RWPE2 (cell line): ENCODE measurements at regions not wholly inside any gene's neighbourhood (a gene's known extent, or its start where the extent isn't known, plus 50 kb on each side); places are given as distances from the start of the nearest gene placed in this dataset.

ENCODE experiments used
- ATAC-seq: fragments of 200-7000 bp; cut with Tn5 transposase; 3 replicates; pipeline ENCODE4 v1.9.1; 2021; ENCODE audit warnings: low read depth
- DNase-seq: peaks from one replicate; pipeline ENCODE4 v3.0.0-alpha.2; 2020; ENCODE audit warnings: low spot score
- H3K27ac ChIP-seq: fragments of 450-650 bp; 2 replicates; pipeline ENCODE4 v1.5.1; 2017; ENCODE audit warnings: mild to moderate bottlenecking; ENCODE audit not compliant: poor library complexity, severe bottlenecking
- H3K27me3 ChIP-seq: fragments of 250-450 bp; sonication (Bioruptor Pico); 2 replicates; pipeline ENCODE4 v1.5.1; 2021; ENCODE audit warnings: mild to moderate bottlenecking, moderate library complexity; ENCODE audit not compliant: insufficient read depth, poor library complexity, severe bottlenecking
- H3K36me3 ChIP-seq: fragments of 250-450 bp; sonication (Bioruptor Pico); 2 replicates; pipeline ENCODE4 v1.5.1; 2020; ENCODE audit warnings: low read depth, mild to moderate bottlenecking, moderate library complexity
- H3K4me1 ChIP-seq: fragments of 250-450 bp; sonication (Bioruptor Pico); 2 replicates; pipeline ENCODE4 v1.5.1; 2021; ENCODE audit warnings: mild to moderate bottlenecking, moderate library complexity; ENCODE audit not compliant: insufficient read depth, poor library complexity, severe bottlenecking
- H3K4me3 ChIP-seq: fragments of 250-450 bp; sonication (Bioruptor Pico); 2 replicates; pipeline ENCODE4 v1.5.1; 2021; ENCODE audit warnings: mild to moderate bottlenecking, moderate library complexity; ENCODE audit not compliant: severe bottlenecking
- H3K9me3 ChIP-seq: fragments of 250-450 bp; sonication (Bioruptor Pico); 2 replicates; pipeline ENCODE4 v1.5.1; 2021; ENCODE audit warnings: mild to moderate bottlenecking, moderate library complexity; ENCODE audit not compliant: severe bottlenecking
- TF ChIP-seq, protein P1 (sequence below): fragments of 450-650 bp; IDR thresholded peaks from one replicate; pipeline ENCODE4 v1.5.1; 2017; ENCODE audit warnings: mild to moderate bottlenecking, moderate library complexity; ENCODE audit not compliant: poor library complexity, severe bottlenecking

DNA sequence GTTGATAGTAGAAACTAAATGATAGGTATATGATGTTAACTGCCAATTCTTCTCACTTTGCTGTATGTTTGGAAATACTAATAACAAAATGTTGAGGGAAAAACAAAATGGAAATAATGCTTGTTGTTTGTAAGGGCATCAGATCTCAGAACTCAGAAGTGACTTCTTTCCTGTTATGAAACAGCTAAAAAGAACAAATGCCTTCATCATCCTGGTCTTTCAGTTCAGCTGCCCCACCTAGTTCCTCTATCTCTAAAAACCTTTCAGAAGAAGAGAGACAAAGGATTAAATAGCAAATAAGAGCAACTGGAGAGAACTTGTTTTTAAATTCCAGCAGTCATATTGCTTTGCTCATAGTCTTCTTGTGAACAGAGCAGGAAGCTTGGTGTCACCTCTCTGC, 345.3 kb upstream of the NCAM1 start:
- Histone ChIP-seq H3K27ac (peak overlapping the region; percentile 97), H3K36me3 (no peaks in the 10 kb centered on the region), H3K4me1 (peaks cover 51% of the 10 kb centered on the region), H3K4me3 (no peak overlapping the region), H3K9me3 (no peaks in the 10 kb centered on the region), H3K27me3 (no peaks in the 10 kb centered on the region)
- TF ChIP-seq, protein P1, sequence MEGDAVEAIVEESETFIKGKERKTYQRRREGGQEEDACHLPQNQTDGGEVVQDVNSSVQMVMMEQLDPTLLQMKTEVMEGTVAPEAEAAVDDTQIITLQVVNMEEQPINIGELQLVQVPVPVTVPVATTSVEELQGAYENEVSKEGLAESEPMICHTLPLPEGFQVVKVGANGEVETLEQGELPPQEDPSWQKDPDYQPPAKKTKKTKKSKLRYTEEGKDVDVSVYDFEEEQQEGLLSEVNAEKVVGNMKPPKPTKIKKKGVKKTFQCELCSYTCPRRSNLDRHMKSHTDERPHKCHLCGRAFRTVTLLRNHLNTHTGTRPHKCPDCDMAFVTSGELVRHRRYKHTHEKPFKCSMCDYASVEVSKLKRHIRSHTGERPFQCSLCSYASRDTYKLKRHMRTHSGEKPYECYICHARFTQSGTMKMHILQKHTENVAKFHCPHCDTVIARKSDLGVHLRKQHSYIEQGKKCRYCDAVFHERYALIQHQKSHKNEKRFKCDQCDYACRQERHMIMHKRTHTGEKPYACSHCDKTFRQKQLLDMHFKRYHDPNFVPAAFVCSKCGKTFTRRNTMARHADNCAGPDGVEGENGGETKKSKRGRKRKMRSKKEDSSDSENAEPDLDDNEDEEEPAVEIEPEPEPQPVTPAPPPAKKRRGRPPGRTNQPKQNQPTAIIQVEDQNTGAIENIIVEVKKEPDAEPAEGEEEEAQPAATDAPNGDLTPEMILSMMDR = no peak
- DNase-seq = no peak
- no peak for ATAC-seq

DNA sequence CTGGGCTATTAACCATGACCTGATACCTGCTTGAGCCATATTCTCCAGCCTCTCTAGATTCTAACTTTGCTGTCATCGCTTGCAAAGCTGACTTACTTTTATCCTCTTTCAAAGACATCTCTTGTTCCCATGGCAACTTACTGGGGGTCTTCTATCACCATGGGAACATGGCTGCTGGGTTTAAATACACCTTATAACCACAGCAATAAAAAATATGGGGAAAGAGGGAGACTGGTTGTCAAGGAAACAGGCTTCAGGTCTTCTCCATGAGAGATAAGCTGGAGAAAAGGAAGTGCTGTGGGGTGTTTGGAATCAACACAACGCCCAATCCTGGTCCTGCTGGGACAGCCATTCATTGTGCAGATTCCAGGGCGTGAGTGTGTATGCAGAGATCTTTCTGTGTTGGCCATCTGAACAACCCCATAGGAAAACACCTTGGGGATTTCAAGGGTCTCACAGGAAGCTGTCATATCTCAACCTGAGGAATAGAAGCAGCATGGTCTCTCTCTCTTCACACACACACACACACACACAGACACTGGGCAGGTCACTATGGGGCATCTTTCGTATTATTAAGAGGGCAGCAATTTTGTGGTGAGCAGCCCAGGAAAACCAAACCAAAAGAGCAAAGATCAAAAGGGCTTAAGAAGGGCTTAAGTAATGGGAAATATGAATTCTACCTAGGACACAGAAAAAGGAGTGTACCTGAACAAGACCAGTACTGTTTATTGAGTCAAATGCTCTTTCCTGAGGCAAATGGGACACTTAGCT, 344.7 kb upstream of the NCAM1 start:
- no peak for ATAC-seq
- Histone ChIP-seq H3K36me3 (no peaks in the 10 kb centered on the region), H3K4me1 (peaks cover 45% of the 10 kb centered on the region), H3K27ac (peak overlapping the region; percentile 97), H3K27me3 (no peaks in the 10 kb centered on the region), H3K9me3 (no peaks in the 10 kb centered on the region), H3K4me3 (no peak overlapping the region)
- DNase-seq = no peak
- TF ChIP-seq, protein P1 = no peak

DNA sequence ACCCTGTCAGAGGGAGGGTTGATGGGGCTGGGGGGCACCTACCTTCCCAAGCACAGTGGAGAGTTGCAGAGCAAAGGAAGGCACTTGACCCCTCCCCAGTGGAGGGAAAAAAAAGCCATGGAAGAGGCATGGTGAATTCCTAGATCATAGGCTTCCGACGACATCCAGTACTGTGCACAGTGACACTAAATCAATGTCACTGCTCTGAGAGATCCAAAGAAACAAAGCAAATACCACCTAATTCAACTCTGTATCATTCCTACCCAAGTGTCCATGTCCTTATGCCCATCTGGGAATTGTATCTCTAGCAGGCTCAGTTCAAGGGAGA, 344.2 kb upstream of the NCAM1 start:
- no peak for DNase-seq
- TF ChIP-seq, protein P1 = no peak
- H3K36me3 ChIP-seq = no peaks in the 10 kb centered on the region
- no peak overlapping the region for H3K4me3 ChIP-seq
- no peaks in the 10 kb centered on the region for H3K9me3 ChIP-seq
- no peak for ATAC-seq
- no peak overlapping the region for H3K27ac ChIP-seq
- no peaks in the 10 kb centered on the region for H3K27me3 ChIP-seq
- peaks cover 39% of the 10 kb centered on the region for H3K4me1 ChIP-seq

DNA sequence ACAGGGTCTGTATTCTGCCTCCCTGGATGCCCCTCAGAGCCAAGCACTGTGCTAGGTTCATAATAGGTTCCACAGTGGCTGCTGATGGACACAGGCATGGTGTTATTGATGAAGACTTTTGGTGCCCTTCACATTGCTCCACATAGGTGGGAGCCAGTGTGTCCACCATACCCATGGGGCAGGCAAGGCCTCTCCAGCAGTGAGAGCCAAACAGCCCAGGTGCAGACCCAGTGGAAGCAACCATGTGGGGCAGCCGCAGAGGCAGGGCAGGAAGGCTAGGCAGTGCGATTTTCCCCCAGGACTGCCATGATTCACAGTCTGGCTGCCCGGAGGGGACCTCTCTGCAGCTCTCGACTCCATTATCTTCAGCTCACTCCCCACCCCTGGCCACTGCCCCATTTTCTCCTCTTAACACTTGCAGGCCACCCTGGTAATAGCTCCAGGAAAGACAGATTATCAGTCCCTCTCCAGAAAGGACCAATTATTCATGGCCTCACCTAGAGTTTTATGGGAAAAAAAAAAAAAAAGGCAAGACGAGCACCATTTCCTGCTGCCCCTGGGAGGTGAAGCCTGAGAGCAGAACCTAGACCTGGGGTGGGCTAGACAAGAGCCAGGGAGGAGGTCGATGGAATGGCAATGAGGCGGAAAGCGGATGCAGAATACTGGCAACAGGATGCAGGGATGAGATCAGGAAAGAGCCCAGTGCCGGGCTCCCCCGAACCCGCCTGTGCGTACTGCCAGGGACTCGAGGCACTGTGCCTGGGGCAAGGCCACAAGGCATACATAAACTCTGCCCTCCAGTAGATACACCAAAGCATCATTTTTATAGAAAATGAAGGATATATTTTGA, 343.0 kb upstream of the NCAM1 start:
- Histone ChIP-seq H3K9me3 (no peaks in the 10 kb centered on the region), H3K4me3 (no peak overlapping the region), H3K4me1 (peaks cover 30% of the 10 kb centered on the region), H3K27me3 (no peaks in the 10 kb centered on the region), H3K27ac (no peak overlapping the region), H3K36me3 (no peaks in the 10 kb centered on the region)
- DNase-seq (no peak), ATAC-seq (no peak)
- TF ChIP-seq, protein P1 = no peak

DNA sequence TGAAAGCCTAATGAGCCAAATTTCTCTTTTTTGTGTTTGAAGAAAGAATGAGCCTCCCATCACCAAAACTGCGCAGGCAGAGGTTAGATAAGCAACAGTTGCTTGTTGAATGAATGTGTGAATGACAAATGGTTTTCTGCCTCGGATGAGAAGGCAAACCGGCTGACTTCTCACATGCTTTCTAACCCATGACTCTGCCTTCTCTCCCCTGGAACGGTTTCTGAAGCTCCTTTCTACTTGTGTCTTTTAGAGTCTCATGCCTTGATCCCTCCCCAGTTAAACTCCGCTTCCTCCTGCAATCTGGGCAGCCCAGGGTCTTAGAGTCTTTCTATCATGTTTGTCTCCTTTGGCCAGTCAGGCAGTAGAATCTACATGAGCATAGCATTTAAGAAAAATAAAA, 342.1 kb upstream of the NCAM1 start:
- Histone ChIP-seq H3K4me3 (no peak overlapping the region), H3K4me1 (peaks cover 21% of the 10 kb centered on the region), H3K27ac (no peak overlapping the region), H3K27me3 (no peaks in the 10 kb centered on the region), H3K36me3 (no peaks in the 10 kb centered on the region), H3K9me3 (no peaks in the 10 kb centered on the region)
- TF ChIP-seq, protein P1 = no peak
- DNase-seq (no peak), ATAC-seq (no peak)
